ENCODE measurements at regions not wholly inside any gene's neighbourhood (a gene's known extent, or its start where the extent isn't known, plus 50 kb on each side); places are given as distances from the start of the nearest gene placed in this dataset.

DNA sequence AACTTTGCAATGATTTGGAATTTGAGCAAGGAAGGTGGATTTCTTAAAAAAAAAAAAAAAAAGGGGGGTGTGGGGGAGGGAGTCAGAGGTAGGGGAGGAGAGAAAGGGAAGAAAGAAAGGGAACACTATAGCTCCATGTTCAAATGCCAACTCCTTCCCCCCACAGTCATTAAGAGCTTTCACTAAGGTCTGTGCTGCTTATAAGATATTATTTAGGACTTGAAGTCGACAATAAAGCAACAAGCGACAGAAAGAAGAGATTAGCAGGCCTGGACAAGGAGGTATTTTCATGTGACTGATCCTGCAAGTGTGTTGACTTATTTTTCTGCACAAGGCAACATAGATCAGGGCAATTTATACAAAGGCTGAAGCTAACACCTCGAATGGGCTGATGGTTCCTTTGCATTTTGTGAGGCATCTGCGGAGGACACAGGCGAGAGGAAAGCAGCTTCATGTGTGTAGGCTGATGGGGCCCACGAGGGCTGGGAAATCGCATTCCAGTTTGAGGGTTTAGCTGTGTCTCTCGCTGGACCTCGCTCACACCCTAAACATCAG lies 382.0 kb downstream of the SOX11 start:
- TF ChIP-seq CTCF (IDR thresholded peaks at IDR 0.05) (no peak), POLR2A (IDR thresholded peaks at IDR 0.05) (no peak)
